HFFc6 (cell line): ENCODE measurements at regions not wholly inside any gene's neighbourhood (a gene's known extent, or its start where the extent isn't known, plus 50 kb on each side); places are given as distances from the start of the nearest gene placed in this dataset.
"Not testable (repeated sequence)": the region's sequence is repeated elsewhere in the genome, so short reads cannot be mapped to it uniquely, and the experiment has no call there.

ENCODE experiments used
- DNase-seq: peaks from one replicate; pipeline ENCODE4 v3.0.0-alpha.2; 2018
- H3K27ac Mint-ChIP-seq: 2 replicates; pipeline ENCODE4 v1.8.0; 2020; ENCODE audit warnings: mild to moderate bottlenecking, mixed read lengths
- H3K27me3 Mint-ChIP-seq: 2 replicates; pipeline ENCODE4 v1.8.0; 2021; ENCODE audit warnings: mild to moderate bottlenecking, moderate library complexity, mixed read lengths; ENCODE audit not compliant: insufficient read depth
- H3K36me3 Mint-ChIP-seq: 2 replicates; pipeline ENCODE4 v1.8.0; 2021; ENCODE audit warnings: low read depth, mixed read lengths
- H3K4me1 Mint-ChIP-seq: 2 replicates; pipeline ENCODE4 v1.8.0; 2020; ENCODE audit warnings: low read depth, mixed read lengths
- H3K4me3 Mint-ChIP-seq: 2 replicates; pipeline ENCODE4 v1.8.0; 2020; ENCODE audit warnings: mild to moderate bottlenecking, moderate library complexity, mixed read lengths
- H3K9me3 Mint-ChIP-seq: 2 replicates; pipeline ENCODE4 v1.8.0; 2020; ENCODE audit warnings: mild to moderate bottlenecking, mixed read lengths
- CTCF ChIP-seq: fragments of 200-600 bp; sonication (generic); IDR thresholded peaks from 2 replicates; pipeline ENCODE4 v1.5.0; 2021; ENCODE audit warnings: antibody characterized with exemption, mild to moderate bottlenecking

- Mint-ChIP-seq H3K9me3 (no peaks in the 10 kb centered on the region; the same call in 1 of the 2 replicates), H3K36me3 (no peaks in the 10 kb centered on the region; the same call in 1 of the 2 replicates), H3K27ac (peak overlapping the region; percentile 46), H3K4me3 (no peak overlapping the region), H3K27me3 (no peaks in the 10 kb centered on the region), H3K4me1 (peaks cover 14% of the 10 kb centered on the region)
- TF ChIP-seq CTCF: no peak
- DNase-seq: no peak
These were observed 217.6 kb upstream of the USP9Y start for GRCh38 chrY:12483394-12483793.

DNA sequence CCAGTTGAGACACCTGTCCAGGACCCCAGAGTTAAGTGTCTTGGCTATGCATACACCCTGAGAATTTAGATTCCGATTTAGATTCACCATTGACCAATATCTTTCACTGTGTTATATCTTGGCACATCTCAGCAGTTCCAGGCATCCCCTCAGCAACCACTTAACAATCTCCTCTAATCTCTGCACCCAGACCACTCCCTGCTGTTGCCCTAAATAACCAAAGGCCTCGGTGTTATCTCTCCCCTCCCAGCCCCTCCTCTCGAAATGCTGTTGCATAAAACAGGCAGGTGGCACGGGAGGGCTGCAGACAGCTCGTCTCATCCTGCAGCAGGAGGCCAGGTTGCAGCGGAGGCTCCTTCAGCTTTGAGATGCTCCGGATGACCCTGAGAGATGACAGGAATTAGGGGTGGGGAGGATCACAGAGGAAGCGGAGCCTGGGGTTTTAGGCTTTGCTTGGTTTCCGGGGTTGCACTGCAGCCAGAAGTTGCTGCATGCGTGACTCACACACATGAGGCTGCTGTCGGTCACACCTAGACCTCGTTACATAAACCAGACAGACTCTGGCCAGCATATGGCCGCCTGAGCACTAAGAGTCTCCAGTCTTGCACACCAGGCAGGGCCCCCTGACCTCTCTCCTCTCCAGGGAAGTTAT, 210.3 kb upstream of the USP9Y start:
- Mint-ChIP-seq H3K36me3 (no peaks in the 10 kb centered on the region), H3K4me1 (peaks cover 23% of the 10 kb centered on the region), H3K27me3 (no peaks in the 10 kb centered on the region), H3K4me3 (peak overlapping the region; percentile 58), H3K9me3 (peaks cover 4% of the 10 kb centered on the region; the same call in 1 of the 2 replicates), H3K27ac (peak overlapping the region; percentile 80)
- TF ChIP-seq CTCF: no peak
- peak; percentile 52 for DNase-seq

DNA sequence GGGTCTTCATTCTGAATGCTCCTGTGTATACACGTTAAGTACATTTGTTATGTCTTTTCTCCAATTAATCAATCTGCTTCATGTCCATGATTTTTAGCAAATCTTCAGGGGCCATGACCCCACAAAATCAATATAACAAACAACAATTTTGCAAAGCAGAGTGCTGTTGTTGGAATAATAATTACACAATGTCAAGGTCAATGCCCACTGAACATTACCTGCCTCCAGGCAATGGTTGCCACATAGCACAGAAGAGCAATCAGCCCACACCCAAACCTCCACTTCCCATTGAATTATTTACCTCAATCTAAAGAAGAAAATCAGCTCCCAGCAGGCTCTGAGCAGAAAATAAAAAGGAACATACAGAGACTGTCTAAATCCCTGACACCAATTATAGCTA, 208.8 kb upstream of the USP9Y start:
- peaks cover 4% of the 10 kb centered on the region; the same call in 1 of the 2 replicates for H3K9me3 Mint-ChIP-seq
- H3K4me3 Mint-ChIP-seq: no peak overlapping the region
- peaks cover 23% of the 10 kb centered on the region for H3K4me1 Mint-ChIP-seq
- no peaks in the 10 kb centered on the region for H3K27me3 Mint-ChIP-seq
- H3K36me3 Mint-ChIP-seq: no peaks in the 10 kb centered on the region
- TF ChIP-seq CTCF: no peak
- DNase-seq: no peak
- H3K27ac Mint-ChIP-seq: no peak overlapping the region

- no peaks in the 10 kb centered on the region for H3K36me3 Mint-ChIP-seq
- H3K4me3 Mint-ChIP-seq: no peak overlapping the region
- peaks cover 15% of the 10 kb centered on the region for H3K4me1 Mint-ChIP-seq
- H3K27ac Mint-ChIP-seq: no peak overlapping the region
- DNase-seq: no peak
- H3K9me3 Mint-ChIP-seq: no peaks in the 10 kb centered on the region
- no peak for TF ChIP-seq CTCF
- H3K27me3 Mint-ChIP-seq: no peaks in the 10 kb centered on the region; the same call in 1 of the 2 replicates
These were observed 205.0 kb upstream of the USP9Y start for GRCh38 chrY:12496007-12496406.

DNA sequence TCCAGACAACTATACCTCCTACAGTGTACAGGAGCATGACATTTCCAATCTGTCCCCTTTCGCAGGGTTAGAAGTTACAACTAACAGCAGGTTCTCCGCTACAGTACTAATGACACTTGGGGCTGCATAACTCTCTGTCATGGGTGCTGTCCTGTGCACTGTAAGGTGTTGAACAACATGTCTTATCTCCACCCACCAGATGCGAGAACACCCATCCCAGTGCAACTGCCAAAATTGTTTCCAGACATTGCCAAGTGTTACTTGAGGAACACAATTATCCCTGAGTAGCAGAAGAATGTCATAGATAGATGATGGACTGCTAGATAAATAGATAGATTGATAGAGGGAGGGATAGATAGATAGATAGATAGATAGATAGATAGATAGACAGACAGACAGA, 200.9 kb upstream of the USP9Y start:
- no peaks in the 10 kb centered on the region for H3K36me3 Mint-ChIP-seq
- no peaks in the 10 kb centered on the region for H3K9me3 Mint-ChIP-seq
- DNase-seq: no peak
- no peaks in the 10 kb centered on the region; the same call in 1 of the 2 replicates for H3K27me3 Mint-ChIP-seq
- no peak overlapping the region for H3K27ac Mint-ChIP-seq
- TF ChIP-seq CTCF: no peak
- H3K4me1 Mint-ChIP-seq: peaks cover 20% of the 10 kb centered on the region
- H3K4me3 Mint-ChIP-seq: no peak overlapping the region

DNA sequence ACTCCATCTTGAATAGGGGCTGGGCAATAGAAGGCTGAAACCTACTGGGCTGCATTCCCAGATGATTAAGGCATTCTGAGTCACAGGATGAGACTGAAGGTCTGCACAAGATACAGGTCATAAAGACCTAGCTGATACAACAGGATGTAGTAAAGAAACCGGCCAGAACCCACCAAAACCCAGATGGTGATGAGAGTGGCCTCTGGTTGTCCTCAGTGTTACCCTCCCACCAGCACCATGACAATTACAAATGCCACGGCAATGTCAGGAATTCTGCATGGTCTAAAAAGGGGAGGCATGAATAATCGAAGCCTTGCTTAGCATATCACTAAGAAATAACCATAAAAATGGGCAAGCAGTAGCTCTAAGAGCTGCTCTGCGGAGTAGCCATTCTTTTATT, 197.0 kb upstream of the USP9Y start:
- H3K27me3 Mint-ChIP-seq, H3K9me3 Mint-ChIP-seq, H3K4me3 Mint-ChIP-seq, H3K36me3 Mint-ChIP-seq: not testable (repeated sequence)
- DNase-seq: peak; percentile 87
- Mint-ChIP-seq H3K4me1 (peaks cover 23% of the 10 kb centered on the region), H3K27ac (peak overlapping the region; percentile 69)
